ENCODE measurements at regions not wholly inside any gene's neighbourhood (a gene's known extent, or its start where the extent isn't known, plus 50 kb on each side); places are given as distances from the start of the nearest gene placed in this dataset.

- TF ChIP-seq CTCF (IDR thresholded peaks at IDR 0.05) (no peak), POLR2A (IDR thresholded peaks at IDR 0.05) (no peak), EP300 (IDR thresholded peaks at IDR 0.05) (no peak)
Observed at GRCh38 chr1:170221031-170221430, 75.3 kb downstream of the NTMT2 start.
